GM18909 (cell line): ENCODE measurements at regions not wholly inside any gene's neighbourhood (a gene's known extent, or its start where the extent isn't known, plus 50 kb on each side); places are given as distances from the start of the nearest gene placed in this dataset.

Experiments
- ATAC-seq: cut with Tn5 transposase; IDR thresholded peaks from one replicate; pipeline ENCODE4 v1.9.1; 2021; ENCODE audit warnings: mild to moderate bottlenecking; ENCODE audit not compliant: unreplicated experiment, poor library complexity

- ATAC-seq: no peak
Measured at GRCh38 chr2:223221139-223221835, 169.3 kb downstream of the KCNE4 start.

- no peak for ATAC-seq
Measured at GRCh38 chr2:223222397-223222796, 170.4 kb downstream of the KCNE4 start.

GRCh38 chr2:223223156-223223555, 171.2 kb downstream of the KCNE4 start:
- ATAC-seq: no peak

- no peak for ATAC-seq
Measured at GRCh38 chr2:223225266-223225665, 173.3 kb downstream of the KCNE4 start.

- ATAC-seq: no peak
Measured at GRCh38 chr2:223226264-223226663, 174.3 kb downstream of the KCNE4 start.

GRCh38 chr2:223227338-223227737, 175.3 kb downstream of the KCNE4 start:
- ATAC-seq: no peak

GRCh38 chr2:223228871-223229270, 176.9 kb downstream of the KCNE4 start:
- no peak for ATAC-seq

- ATAC-seq: no peak
Measured at GRCh38 chr2:223230352-223230751, 178.4 kb downstream of the KCNE4 start.

GRCh38 chr2:223232285-223232684, 180.3 kb downstream of the KCNE4 start:
- no peak for ATAC-seq

GRCh38 chr2:223232896-223233295, 180.9 kb downstream of the KCNE4 start:
- no peak for ATAC-seq

GRCh38 chr2:223235986-223236385, 184.0 kb downstream of the KCNE4 start:
- no peak for ATAC-seq

GRCh38 chr2:223238301-223238700, 186.3 kb downstream of the KCNE4 start:
- ATAC-seq: no peak

- no peak for ATAC-seq
Measured at GRCh38 chr2:223243233-223243632, 191.2 kb downstream of the KCNE4 start.

GRCh38 chr2:223247136-223247535, 195.1 kb downstream of the KCNE4 start:
- ATAC-seq: no peak

- no peak for ATAC-seq
Measured at GRCh38 chr2:223251656-223252229, 199.8 kb downstream of the KCNE4 start.

GRCh38 chr2:223260681-223261080, 208.7 kb downstream of the KCNE4 start:
- no peak for ATAC-seq

GRCh38 chr2:223262946-223263345, 211.0 kb downstream of the KCNE4 start:
- ATAC-seq: no peak

- ATAC-seq: no peak
Measured at GRCh38 chr2:223264541-223265193, 212.7 kb downstream of the KCNE4 start.

- no peak for ATAC-seq
Measured at GRCh38 chr2:223267160-223267951, 215.4 kb downstream of the KCNE4 start.

- ATAC-seq: no peak
Measured at GRCh38 chr2:223269386-223269785, 217.4 kb downstream of the KCNE4 start.

- no peak for ATAC-seq
Measured at GRCh38 chr2:223270548-223270947, 218.6 kb downstream of the KCNE4 start.
